HepG2 (cell line): ENCODE measurements at regions not wholly inside any gene's neighbourhood (a gene's known extent, or its start where the extent isn't known, plus 50 kb on each side); places are given as distances from the start of the nearest gene placed in this dataset.

ENCODE experiments used
- ATAC-seq: fragments of 200-7000 bp; cut with Tn5 transposase; 3 replicates; pipeline ENCODE4 v1.9.1; 2020; ENCODE audit warnings: mild to moderate bottlenecking, moderate library complexity
- BruUV-seq: library from RNA; stranded (reverse); fragments of 400-500 nt; replicated peaks from 2 replicates; lab custom pipeline; 2021; lab: Mats Ljungman, UMichigan
- CTCF ChIA-PET: fragments of 300-600 bp; formaldehyde crosslinking; extraction: SDS; loops from one replicate; lab custom pipeline; 2021; ENCODE audit warnings: low total read pairs, inconsistent platforms, low intra/inter-chr PET ratio; lab: Yijun Ruan, JAX
- POLR2A ChIA-PET: fragments of 350-600 bp; sonication (Branson Sonifier 250); formaldehyde crosslinking; loops from one replicate; lab custom pipeline; 2020; ENCODE audit warnings: antibody characterized with exemption, inconsistent platforms; lab: Yijun Ruan, JAX
- DNase-seq: peaks from one replicate; pipeline ENCODE4 v3.0.0-alpha.2; 2015; ENCODE audit warnings: low spot score
- FAIRE-seq: peaks from 3 replicates; lab custom pipeline; 2011; peaks lifted over from hg19 to GRCh38; lab: Jason Lieb, UNC
- H2AFZ ChIP-seq: one replicate; pipeline ENCODE4 v1.6.1; 2011; ENCODE audit warnings: low read length, inconsistent platforms
- H3K27ac ChIP-seq: fragments of 300-600 bp; 3 replicates; pipeline ENCODE4 v1.8.0; 2011; ENCODE audit warnings: mixed run types, mild to moderate bottlenecking, mixed read lengths, low read length, inconsistent platforms; ENCODE audit not compliant: insufficient read depth; ENCODE audit errors: extremely low read length
- H3K27me3 ChIP-seq, 2 experiments: fragments of 200-600 bp in 1 of 2; 2 replicates in 1 of 2; 3 replicates in 1 of 2; pipeline versions ENCODE4 v1.6.0 to v1.8.0; 2011; ENCODE audit warnings: low read length in 2 of 2, mild to moderate bottlenecking in 2 of 2, moderate library complexity in 2 of 2, inconsistent platforms in 1 of 2; ENCODE audit not compliant: insufficient read depth in 2 of 2, control insufficient read depth in 1 of 2
- H3K36me3 ChIP-seq, 2 experiments: fragments of 200-600 bp in 1 of 2; replicated peaks in 1 of 2; 2 replicates in 1 of 2; 3 replicates in 1 of 2; pipeline versions ENCODE4 v1.5.1 to v1.8.0; 2011; ENCODE audit warnings: low read length in 2 of 2, inconsistent platforms in 1 of 2; ENCODE audit not compliant: insufficient read depth in 2 of 2, control insufficient read depth in 1 of 2
- H3K4me1 ChIP-seq: 2 replicates; pipeline ENCODE4 v1.5.1; 2012; ENCODE audit warnings: low read length, inconsistent platforms; ENCODE audit not compliant: insufficient read depth
- H3K4me2 ChIP-seq: 2 replicates; pipeline ENCODE4 v1.6.0; 2011; ENCODE audit warnings: low read depth, low read length, inconsistent platforms
- H3K4me3 ChIP-seq, 3 experiments: fragments of 200-600 bp in 1 of 3; sonication (generic), shearing (Covaris generic) in 1 of 3; replicated peaks in 1 of 3; 2 replicates each; pipeline ENCODE4 v1.5.1; 2011 to 2016; ENCODE audit warnings: low read length in 3 of 3, inconsistent platforms in 2 of 3, low read depth in 2 of 3, mild to moderate bottlenecking in 2 of 3, control low read depth in 1 of 3, mixed read lengths in 1 of 3; ENCODE audit not compliant: insufficient read depth in 1 of 3
- H3K79me2 ChIP-seq: one replicate; pipeline ENCODE4 v1.6.1; 2011; ENCODE audit warnings: low read length, inconsistent platforms; ENCODE audit not compliant: insufficient read depth
- H3K9ac ChIP-seq: 2 replicates; pipeline ENCODE4 v1.6.0; 2011; ENCODE audit warnings: mild to moderate bottlenecking, low read depth, low read length, inconsistent platforms; ENCODE audit not compliant: insufficient read depth
- H3K9me3 ChIP-seq: 2 replicates; pipeline ENCODE4 v1.5.1; 2012; ENCODE audit warnings: mild to moderate bottlenecking, low read length
- H4K20me1 ChIP-seq: 2 replicates; pipeline ENCODE4 v1.6.0; 2011; ENCODE audit warnings: inconsistent platforms, mild to moderate bottlenecking, low read length, moderate library complexity; ENCODE audit not compliant: insufficient read depth
- AKNA ChIP-seq: sonication (generic); formaldehyde crosslinking; IDR thresholded peaks from 2 replicates; pipeline ENCODE4 v1.4.0; 2020; ENCODE audit warnings: missing genetic modification reagents, borderline replicate concordance
- CHD2 ChIP-seq: IDR thresholded peaks from 2 replicates; pipeline ENCODE4 v1.6.1; 2011; ENCODE audit warnings: low read depth, low read length, improper control_type of control experiment
- EHMT2 ChIP-seq: fragments of 200-600 bp; sonication (generic); IDR thresholded peaks from 2 replicates; pipeline ENCODE4 v1.7.0; 2017; ENCODE audit warnings: antibody characterized with exemption, low read depth, low read length, borderline replicate concordance
- ISL2 ChIP-seq: sonication (generic); formaldehyde crosslinking; IDR thresholded peaks from 2 replicates; pipeline ENCODE4 v1.5.0; 2020; ENCODE audit warnings: missing genetic modification reagents
- MATR3 ChIP-seq: sonication (generic); formaldehyde crosslinking; IDR thresholded peaks from 2 replicates; pipeline ENCODE4 v1.4.0; 2020; ENCODE audit warnings: missing genetic modification reagents
- SMARCE1 ChIP-seq: fragments of 450-650 bp; IDR thresholded peaks from 2 replicates; pipeline ENCODE4 v1.6.1; 2017; ENCODE audit warnings: borderline replicate concordance
- ZNF326 ChIP-seq: sonication (generic); formaldehyde crosslinking; IDR thresholded peaks from 2 replicates; pipeline ENCODE4 v1.4.0; 2020; ENCODE audit warnings: missing genetic modification reagents, borderline replicate concordance
- ZNF367 ChIP-seq: sonication (generic); formaldehyde crosslinking; IDR thresholded peaks from 2 replicates; pipeline ENCODE4 v1.4.0; 2020; ENCODE audit warnings: missing genetic modification reagents, borderline replicate concordance
- ZNF484 ChIP-seq: sonication (generic); formaldehyde crosslinking; IDR thresholded peaks from 2 replicates; pipeline ENCODE4 v1.5.1; 2020; ENCODE audit warnings: mild to moderate bottlenecking, low read depth, missing genetic modification reagents, borderline replicate concordance
- ZNF530 ChIP-seq: sonication (generic); formaldehyde crosslinking; IDR thresholded peaks from 2 replicates; pipeline ENCODE4 v1.5.0; 2020; ENCODE audit warnings: low read depth, mild to moderate bottlenecking, missing genetic modification reagents
- ZNF790 ChIP-seq: sonication (generic); formaldehyde crosslinking; IDR thresholded peaks from 2 replicates; pipeline ENCODE4 v1.8.0; 2022; ENCODE audit warnings: missing genetic modification reagents, mild to moderate bottlenecking, borderline replicate concordance
- WGBS: methylation state at CpG from one replicate; pipeline ENCODE4 v1.1.6; 2017; ENCODE audit warnings: low lambda C conversion rate; 5-methylcytosine and 5-hydroxymethylcytosine counted together
- in situ Hi-C: cut with HindIII; loops from 2 replicates; pipeline ENCODE4 v1.10.0; 2017; ENCODE audit warnings: low pct_unique_long_range_greater_than_20kb; ENCODE audit not compliant: extremely low pct_ligation_motif_present
- intact Hi-C: fragments of 100-400 bp; cut with micrococcal nuclease; formaldehyde crosslinking; loops from one replicate; pipeline ENCODE4 v1.10.0; 2022; ENCODE audit not compliant: unreplicated experiment

GRCh38 chr2:138948070-138948539 is 167.9 kb upstream of the NXPH2 start (continued):
- no peak for TF ChIP-seq ZNF530 (CRISPR knock-in tag)
- no peak for TF ChIP-seq AKNA (CRISPR knock-in tag)
- TF ChIP-seq ZNF790, result no peak
- TF ChIP-seq ISL2 (CRISPR knock-in tag), result no peak
- TF ChIP-seq ZNF326 (CRISPR knock-in tag), result no peak
- no peak for TF ChIP-seq CHD2

DNA sequence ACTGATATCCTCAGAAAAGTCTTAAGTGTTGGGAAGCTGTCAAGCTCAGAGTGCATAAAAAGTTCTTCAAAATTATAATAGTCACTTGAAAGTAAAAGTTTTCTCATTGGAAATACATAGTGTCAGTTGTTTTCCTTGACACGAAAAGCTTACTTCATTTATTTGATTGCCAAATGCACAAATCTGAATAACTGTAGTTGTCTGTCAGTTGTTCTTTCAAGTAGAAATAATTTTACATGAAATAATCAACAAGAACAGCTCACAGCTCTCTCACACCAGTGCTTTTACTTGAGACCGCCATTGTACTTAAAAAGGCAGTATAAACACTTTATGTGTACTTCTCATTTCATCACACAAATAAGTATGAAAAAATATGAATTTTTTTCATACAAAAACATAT is 163.3 kb upstream of the NXPH2 start:
- in situ Hi-C loops, result no loop called here
- ChIA-PET POLR2A (no interaction called here), CTCF (no interaction called here)
- WGBS, result 2% methylated on average over 2 of the region's 2 CpGs
- ATAC-seq (no peak), FAIRE-seq (no peak), DNase-seq (no peak)
- H3K4me3 ChIP-seq, result no peak overlapping the region
- H3K9me3 ChIP-seq, result no peaks in the 10 kb centered on the region
- no peak overlapping the region for H3K27ac ChIP-seq
- TF ChIP-seq ZNF367 (CRISPR knock-in tag) (no peak), MATR3 (CRISPR knock-in tag) (no peak), EHMT2 (no peak), SMARCE1 (no peak), CHD2 (no peak), ZNF484 (CRISPR knock-in tag) (no peak)
- TF ChIP-seq, all 625 proteins: peak for 0
- H3K4me2 ChIP-seq, result no peak overlapping the region
- no peak overlapping the region for H3K9ac ChIP-seq
- H3K27me3 ChIP-seq, result no peaks in the 10 kb centered on the region
- H3K4me1 ChIP-seq, result peaks cover 15% of the 10 kb centered on the region
- H2AFZ ChIP-seq, result no peak overlapping the region
- no peaks in the 10 kb centered on the region for H3K36me3 ChIP-seq
- no peaks in the 10 kb centered on the region for H3K79me2 ChIP-seq
- intact Hi-C loops, result no loop called here
- no peaks in the 10 kb centered on the region for H4K20me1 ChIP-seq
- no TSS peak for BruUV-seq
